ENCODE measurements at regions not wholly inside any gene's neighbourhood (a gene's known extent, or its start where the extent isn't known, plus 50 kb on each side); places are given as distances from the start of the nearest gene placed in this dataset.
A peak's percentile ranks its signal among the peaks of the same experiment; 100 is the strongest.

- TF ChIP-seq ZNF646 (CRISPR knock-in tag; IDR thresholded peaks at IDR 0.05) (no peak), ZEB1 (IDR thresholded peaks at IDR 0.05; ENCODE audit: insufficient replicate concordance, low read depth) (no peak), ZNF382 (CRISPR knock-in tag; IDR thresholded peaks at IDR 0.05; ENCODE audit: borderline replicate concordance) (no peak), GATAD2A (CRISPR knock-in tag; IDR thresholded peaks at IDR 0.05) (peak; percentile 98), ZNF124 (CRISPR knock-in tag; IDR thresholded peaks at IDR 0.05) (0 out of 2 replicates have a peak, but pooled peaks have one; percentile 65), ZNF772 (CRISPR knock-in tag; IDR thresholded peaks at IDR 0.05) (0 out of 2 replicates have a peak, but pooled peaks have one; percentile 77), STAT5B (CRISPR knock-in tag; IDR thresholded peaks at IDR 0.05) (no peak), AGO2 (optimal IDR thresholded peaks at IDR 0.05; ENCODE audit: low read depth, low read length) (no peak), ZBTB3 (CRISPR knock-in tag; IDR thresholded peaks at IDR 0.05; ENCODE audit: borderline replicate concordance, low read depth) (peak; percentile 39; the same call in 1 of the 2 replicates), ELF3 (CRISPR knock-in tag; IDR thresholded peaks at IDR 0.05) (peak; percentile 93), ZNF432 (CRISPR knock-in tag; IDR thresholded peaks at IDR 0.05; ENCODE audit: borderline replicate concordance) (no peak), ZNF589 (CRISPR knock-in tag; conservative IDR thresholded peaks at IDR 0.05) (no peak), THAP11 (CRISPR knock-in tag; IDR thresholded peaks at IDR 0.05) (peak; percentile 74), DZIP1 (CRISPR knock-in tag; IDR thresholded peaks at IDR 0.05) (no peak), KDM6A (CRISPR knock-in tag; IDR thresholded peaks at IDR 0.05; ENCODE audit: low read depth) (peak; percentile 90), HOMEZ (CRISPR knock-in tag; IDR thresholded peaks at IDR 0.05; ENCODE audit: low read depth) (peak; percentile 97; the same call in 1 of the 2 replicates), GPBP1L1 (CRISPR knock-in tag; IDR thresholded peaks at IDR 0.05) (no peak), ZNF562 (CRISPR knock-in tag; IDR thresholded peaks at IDR 0.05; ENCODE audit: borderline replicate concordance) (no peak), ATF1 (CRISPR knock-in tag; IDR thresholded peaks at IDR 0.05) (peak; percentile 49)
These were observed 146.8 kb upstream of the NRIP1 start (continued) for GRCh38 chr21:15211491-15212133.
